Transverse colon (tissue), 3 donors: ENCODE measurements at regions not wholly inside any gene's neighbourhood (a gene's known extent, or its start where the extent isn't known, plus 50 kb on each side); places are given as distances from the start of the nearest gene placed in this dataset.

ENCODE experiments used
- EP300 ChIP-seq: sonication (generic); formaldehyde crosslinking; IDR thresholded peaks from one replicate; pipeline ENCODE4 v1.6.1; 2017; ENCODE audit warnings: antibody characterized with exemption, low read depth
- TF ChIP-seq, protein P1 (sequence below), 5 experiments: fragments of 200-600 bp in 3 of 5; fragments of 450-650 bp in 2 of 5; sonication (generic) in 3 of 5; IDR thresholded peaks; 1 replicate in 2 of 5; 2 replicates in 3 of 5; pipeline ENCODE4 v1.5.1; 2016 to 2017; ENCODE audit warnings: antibody characterized with exemption in 5 of 5, inconsistent platforms in 3 of 5, mild to moderate bottlenecking in 2 of 5, moderate library complexity in 1 of 5

DNA sequence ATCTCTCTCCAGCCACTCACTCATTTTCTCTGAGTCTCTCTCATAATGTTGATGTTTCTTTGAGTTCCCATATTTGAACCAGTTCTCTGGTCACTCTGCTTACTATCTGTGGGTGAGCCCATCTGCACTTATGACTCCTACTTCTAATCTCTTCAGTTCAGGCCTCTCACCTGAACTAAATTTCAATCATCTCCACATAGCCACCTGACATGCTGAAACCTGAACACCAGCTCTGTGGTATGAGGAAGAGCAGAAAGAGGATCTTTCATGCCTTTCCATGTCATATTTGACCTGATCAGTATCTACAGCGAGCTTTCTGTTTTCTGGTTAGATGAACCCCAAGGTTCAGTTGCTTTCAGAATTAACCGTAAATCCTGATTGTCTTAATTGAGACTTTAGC lies 122.2 kb upstream of the ESX1 start:
- TF ChIP-seq, protein P1, sequence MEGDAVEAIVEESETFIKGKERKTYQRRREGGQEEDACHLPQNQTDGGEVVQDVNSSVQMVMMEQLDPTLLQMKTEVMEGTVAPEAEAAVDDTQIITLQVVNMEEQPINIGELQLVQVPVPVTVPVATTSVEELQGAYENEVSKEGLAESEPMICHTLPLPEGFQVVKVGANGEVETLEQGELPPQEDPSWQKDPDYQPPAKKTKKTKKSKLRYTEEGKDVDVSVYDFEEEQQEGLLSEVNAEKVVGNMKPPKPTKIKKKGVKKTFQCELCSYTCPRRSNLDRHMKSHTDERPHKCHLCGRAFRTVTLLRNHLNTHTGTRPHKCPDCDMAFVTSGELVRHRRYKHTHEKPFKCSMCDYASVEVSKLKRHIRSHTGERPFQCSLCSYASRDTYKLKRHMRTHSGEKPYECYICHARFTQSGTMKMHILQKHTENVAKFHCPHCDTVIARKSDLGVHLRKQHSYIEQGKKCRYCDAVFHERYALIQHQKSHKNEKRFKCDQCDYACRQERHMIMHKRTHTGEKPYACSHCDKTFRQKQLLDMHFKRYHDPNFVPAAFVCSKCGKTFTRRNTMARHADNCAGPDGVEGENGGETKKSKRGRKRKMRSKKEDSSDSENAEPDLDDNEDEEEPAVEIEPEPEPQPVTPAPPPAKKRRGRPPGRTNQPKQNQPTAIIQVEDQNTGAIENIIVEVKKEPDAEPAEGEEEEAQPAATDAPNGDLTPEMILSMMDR (IDR thresholded peaks at IDR 0.05): no peak
- no peak for TF ChIP-seq EP300
